NOMO-1 treated with DMSO at 0.1 percent for 48 hours (cell line): ENCODE measurements at regions not wholly inside any gene's neighbourhood (a gene's known extent, or its start where the extent isn't known, plus 50 kb on each side); places are given as distances from the start of the nearest gene placed in this dataset.
"Not testable (repeated sequence)": the region's sequence is repeated elsewhere in the genome, so short reads cannot be mapped to it uniquely, and the experiment has no call there.

ENCODE experiments used
- DNase-seq: peaks from one replicate; lab custom pipeline; 2025; ENCODE audit not compliant: unreplicated experiment; lab: John Stamatoyannopoulos, UW

- DNase-seq, result no peak
Measured at GRCh38 chr12:126914170-126914793, 1352.7 kb upstream of the TMEM132C start.

GRCh38 chr12:126915309-126915708, 1351.7 kb upstream of the TMEM132C start:
- DNase-seq, result no peak

GRCh38 chr12:126926023-126926594, 1340.9 kb upstream of the TMEM132C start:
- DNase-seq, result no peak

- DNase-seq, result no peak
Measured at GRCh38 chr12:126930234-126930633, 1336.7 kb upstream of the TMEM132C start.

GRCh38 chr12:126932156-126932555, 1334.8 kb upstream of the TMEM132C start:
- DNase-seq, result no peak

- no peak for DNase-seq
Measured at GRCh38 chr12:126935435-126935834, 1331.5 kb upstream of the TMEM132C start.

- DNase-seq, result no peak
Measured at GRCh38 chr12:126936181-126936851, 1330.7 kb upstream of the TMEM132C start.

GRCh38 chr12:126937431-126937830, 1329.5 kb upstream of the TMEM132C start:
- no peak for DNase-seq

- DNase-seq, result no peak
Measured at GRCh38 chr12:126944684-126945083, 1322.3 kb upstream of the TMEM132C start.

- not testable (repeated sequence) for DNase-seq
Measured at GRCh38 chr12:126946958-126947357, 1320.0 kb upstream of the TMEM132C start.

GRCh38 chr12:126949558-126949957, 1317.4 kb upstream of the TMEM132C start:
- DNase-seq, result no peak

- no peak for DNase-seq
Measured at GRCh38 chr12:126950266-126950665, 1316.7 kb upstream of the TMEM132C start.

- DNase-seq, result no peak
Measured at GRCh38 chr12:126952096-126953007, 1314.6 kb upstream of the TMEM132C start.

- DNase-seq, result no peak
Measured at GRCh38 chr12:126953365-126953889, 1313.5 kb upstream of the TMEM132C start.

GRCh38 chr12:126960221-126960620, 1306.7 kb upstream of the TMEM132C start:
- no peak for DNase-seq

- DNase-seq, result no peak
Measured at GRCh38 chr12:126960709-126961108, 1306.3 kb upstream of the TMEM132C start.

GRCh38 chr12:126963825-126964224, 1303.1 kb upstream of the TMEM132C start:
- no peak for DNase-seq

- DNase-seq, result no peak
Measured at GRCh38 chr12:126966498-126966897, 1300.5 kb upstream of the TMEM132C start.

- no peak for DNase-seq
Measured at GRCh38 chr12:126967152-126967551, 1299.8 kb upstream of the TMEM132C start.

GRCh38 chr12:126974779-126975178, 1292.2 kb upstream of the TMEM132C start:
- DNase-seq, result no peak

- DNase-seq, result no peak
Measured at GRCh38 chr12:126976579-126976978, 1290.4 kb upstream of the TMEM132C start.
